Retinal pigment epithelial cell (primary cell): ENCODE measurements at regions not wholly inside any gene's neighbourhood (a gene's known extent, or its start where the extent isn't known, plus 50 kb on each side); places are given as distances from the start of the nearest gene placed in this dataset.

Experiments used
- DNase-seq: peaks from one replicate; pipeline ENCODE4 v3.0.0-alpha.2; 2010; ENCODE audit warnings: low read depth
- H3K4me3 ChIP-seq: 2 replicates; pipeline ENCODE4 v1.5.1; 2011; ENCODE audit warnings: mild to moderate bottlenecking, low read length, control low read depth, moderate library complexity
- CTCF ChIP-seq: conservative IDR thresholded peaks from 2 replicates; pipeline ENCODE4 v1.5.1; 2011; ENCODE audit warnings: low read depth, low read length, control low read depth, inconsistent platforms

- H3K4me3 ChIP-seq = no peak overlapping the region
- TF ChIP-seq CTCF = no peak
- DNase-seq = no peak
Measured at GRCh38 chr5:171659896-171660295, 125.7 kb upstream of the SMIM23 start.

- no peak for DNase-seq
- TF ChIP-seq CTCF = no peak
- H3K4me3 ChIP-seq = no peak overlapping the region
Measured at GRCh38 chr5:171660434-171660833, 125.2 kb upstream of the SMIM23 start.

- no peak overlapping the region for H3K4me3 ChIP-seq
- no peak for TF ChIP-seq CTCF
- DNase-seq = no peak
Measured at GRCh38 chr5:171661143-171661542, 124.5 kb upstream of the SMIM23 start.

GRCh38 chr5:171663311-171664085 is 122.1 kb upstream of the SMIM23 start:
- no peak for TF ChIP-seq CTCF
- no peak for DNase-seq
- no peak overlapping the region for H3K4me3 ChIP-seq

GRCh38 chr5:171664489-171664888 is 121.1 kb upstream of the SMIM23 start:
- no peak overlapping the region for H3K4me3 ChIP-seq
- no peak for TF ChIP-seq CTCF
- DNase-seq = no peak

GRCh38 chr5:171666815-171667214 is 118.8 kb upstream of the SMIM23 start:
- no peak for DNase-seq
- no peak overlapping the region for H3K4me3 ChIP-seq
- TF ChIP-seq CTCF = no peak

GRCh38 chr5:171667341-171668096 is 118.1 kb upstream of the SMIM23 start:
- no peak overlapping the region for H3K4me3 ChIP-seq
- TF ChIP-seq CTCF = peak; percentile 31
- peak; percentile 84 for DNase-seq
